ENCODE measurements at regions not wholly inside any gene's neighbourhood (a gene's known extent, or its start where the extent isn't known, plus 50 kb on each side); places are given as distances from the start of the nearest gene placed in this dataset.

GRCh38 chrX:13250826-13251580, 68.8 kb downstream of the ATXN3L start:
- ChIA-PET CTCF (no interaction called here), POLR2A (no interaction called here)
- H3K4me3 Mint-ChIP-seq, result no peak overlapping the region
- ATAC-seq, result no peak
- peaks cover 30% of the 10 kb centered on the region for H3K4me1 Mint-ChIP-seq (ENCODE audit: low read depth)
- H3K27ac Mint-ChIP-seq, result no peak overlapping the region
- no peak for TF ChIP-seq CTCF (IDR thresholded peaks at IDR 0.05)
- H3K27me3 Mint-ChIP-seq, result no peaks in the 10 kb centered on the region
- peaks cover 4% of the 10 kb centered on the region for H3K9me3 Mint-ChIP-seq
- intact Hi-C loops (cut with micrococcal nuclease), result loop anchor here (10.0 kb wide), 1 partner anchor 156 kb away; no protein-coding TSS in a partner anchor
- H3K36me3 Mint-ChIP-seq (ENCODE audit: low read depth), result no peaks in the 10 kb centered on the region
- no peak for DNase-seq

GRCh38 chrX:13248867-13249486, 70.9 kb downstream of the ATXN3L start:
- TF ChIP-seq CTCF (IDR thresholded peaks at IDR 0.05), result no peak
- CTCF ChIA-PET, result no interaction called here
- ATAC-seq (no peak), DNase-seq (no peak)
- H3K4me1 Mint-ChIP-seq (ENCODE audit: low read depth), result peaks cover 14% of the 10 kb centered on the region
- no peak overlapping the region for H3K4me3 Mint-ChIP-seq
- no peaks in the 10 kb centered on the region for H3K36me3 Mint-ChIP-seq (ENCODE audit: low read depth)
- POLR2A ChIA-PET, result no interaction called here
- no peak overlapping the region for H3K27ac Mint-ChIP-seq
- intact Hi-C loops (cut with micrococcal nuclease), result no loop called here
- H3K9me3 Mint-ChIP-seq, result peaks cover 2% of the 10 kb centered on the region
- no peaks in the 10 kb centered on the region for H3K27me3 Mint-ChIP-seq

- no peaks in the 10 kb centered on the region for H3K36me3 Mint-ChIP-seq (ENCODE audit: low read depth)
- intact Hi-C loops (cut with micrococcal nuclease), result no loop called here
- H3K27ac Mint-ChIP-seq, result no peak overlapping the region
- H3K27me3 Mint-ChIP-seq, result no peaks in the 10 kb centered on the region
- ATAC-seq (no peak), DNase-seq (no peak)
- H3K4me1 Mint-ChIP-seq (ENCODE audit: low read depth), result no peaks in the 10 kb centered on the region
- CTCF ChIA-PET, result no interaction called here
- no peak for TF ChIP-seq CTCF (IDR thresholded peaks at IDR 0.05)
- no peaks in the 10 kb centered on the region for H3K9me3 Mint-ChIP-seq
- no peak overlapping the region for H3K4me3 Mint-ChIP-seq
- POLR2A ChIA-PET, result no interaction called here
Observed at GRCh38 chrX:13239272-13239671, 80.6 kb downstream of the ATXN3L start.

GRCh38 chrX:13235930-13236329, 83.9 kb downstream of the ATXN3L start:
- H3K36me3 Mint-ChIP-seq (ENCODE audit: low read depth), result no peaks in the 10 kb centered on the region
- ChIA-PET POLR2A (no interaction called here), CTCF (no interaction called here)
- ATAC-seq (no peak), DNase-seq (no peak)
- no peaks in the 10 kb centered on the region for H3K27me3 Mint-ChIP-seq
- no peaks in the 10 kb centered on the region for H3K9me3 Mint-ChIP-seq
- no peak overlapping the region for H3K4me3 Mint-ChIP-seq
- TF ChIP-seq CTCF (IDR thresholded peaks at IDR 0.05), result no peak
- intact Hi-C loops (cut with micrococcal nuclease), result no loop called here
- no peaks in the 10 kb centered on the region for H3K4me1 Mint-ChIP-seq (ENCODE audit: low read depth)
- H3K27ac Mint-ChIP-seq, result no peak overlapping the region

GRCh38 chrX:13232484-13232883, 87.4 kb downstream of the ATXN3L start:
- no peak for TF ChIP-seq CTCF (IDR thresholded peaks at IDR 0.05)
- ChIA-PET POLR2A (no interaction called here), CTCF (no interaction called here)
- H3K27ac Mint-ChIP-seq, result no peak overlapping the region
- no peak for DNase-seq
- intact Hi-C loops (cut with micrococcal nuclease), result no loop called here
- no peaks in the 10 kb centered on the region for H3K4me1 Mint-ChIP-seq (ENCODE audit: low read depth)
- no peak overlapping the region for H3K4me3 Mint-ChIP-seq
- H3K27me3 Mint-ChIP-seq, result no peaks in the 10 kb centered on the region
- ATAC-seq, result no peak
- no peaks in the 10 kb centered on the region for H3K36me3 Mint-ChIP-seq (ENCODE audit: low read depth)
- no peaks in the 10 kb centered on the region for H3K9me3 Mint-ChIP-seq
